GM23248 (cell line): ENCODE measurements at regions not wholly inside any gene's neighbourhood (a gene's known extent, or its start where the extent isn't known, plus 50 kb on each side); places are given as distances from the start of the nearest gene placed in this dataset.

Experiments used
- EZH2 ChIP-seq: fragments of 200-600 bp; sonication (generic); IDR thresholded peaks from 2 replicates; pipeline ENCODE4 v1.6.1; 2018; ENCODE audit warnings: antibody characterized with exemption, mild to moderate bottlenecking; ENCODE audit not compliant: insufficient read depth, poor library complexity, severe bottlenecking
- EZH2phosphoT487 ChIP-seq: fragments of 200-600 bp; sonication (generic); IDR thresholded peaks from 2 replicates; pipeline ENCODE4 v1.6.1; 2018; ENCODE audit warnings: antibody characterized with exemption, moderate library complexity, mild to moderate bottlenecking, low read depth; ENCODE audit not compliant: insufficient read depth

DNA sequence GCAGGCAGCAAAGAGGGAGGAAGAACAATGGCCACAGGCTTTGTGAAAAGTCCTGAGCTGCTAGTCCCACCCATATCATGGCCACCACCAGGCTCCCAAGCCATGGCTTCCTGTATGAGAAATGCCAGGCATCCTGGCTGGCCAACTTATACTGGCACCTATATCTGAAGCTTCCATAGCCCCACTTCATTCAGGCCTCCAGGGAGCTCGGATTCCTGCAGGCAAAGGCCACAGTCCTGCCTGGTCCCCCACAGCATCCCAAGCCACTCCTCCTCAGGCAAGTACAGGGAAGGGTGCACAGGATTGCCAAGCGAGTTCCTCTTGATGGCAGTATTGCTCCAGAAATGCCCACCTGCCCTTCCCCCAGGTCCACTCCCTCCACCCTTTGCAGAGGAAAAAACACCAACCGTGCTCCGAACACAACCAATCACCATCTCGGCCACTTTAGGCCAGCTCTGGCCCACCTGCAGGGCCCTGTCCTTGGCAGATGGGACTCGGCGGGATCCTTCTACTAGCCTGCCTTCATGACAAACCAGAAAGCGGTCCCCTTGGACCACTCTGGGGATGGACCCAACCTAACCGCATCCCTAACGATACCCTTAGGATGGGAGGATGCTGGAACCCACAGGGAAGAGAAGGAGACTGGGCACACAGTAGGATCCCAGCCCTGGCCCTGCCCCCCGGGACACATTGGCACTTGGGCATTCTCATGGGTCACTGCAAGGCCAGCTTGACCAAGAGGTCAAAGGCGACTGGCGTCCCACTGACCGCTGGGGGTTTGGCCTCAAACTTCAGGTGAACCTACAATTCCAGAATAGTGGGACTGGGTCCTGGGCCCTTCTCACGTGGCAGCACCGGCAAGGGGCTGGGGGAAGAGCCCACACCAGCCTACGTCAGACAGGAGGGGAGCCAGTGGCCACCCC, 220.4 kb upstream of the AGTR2 start:
- no peak for TF ChIP-seq EZH2phosphoT487
- TF ChIP-seq EZH2 = no peak
